K562 (cell line): ENCODE measurements at regions not wholly inside any gene's neighbourhood (a gene's known extent, or its start where the extent isn't known, plus 50 kb on each side); places are given as distances from the start of the nearest gene placed in this dataset.

Experiments
- CBX8 ChIP-seq: fragments of 200-600 bp; sonication (generic); IDR thresholded peaks from 2 replicates; pipeline ENCODE4 v1.6.1; 2012; ENCODE audit warnings: borderline replicate concordance, mixed run types, low read depth, mild to moderate bottlenecking, moderate library complexity, mixed read lengths, low read length, control low read depth, inconsistent platforms; ENCODE audit not compliant: poor library complexity, severe bottlenecking; ENCODE audit errors: extremely low read depth
- CLOCK ChIP-seq: fragments of 250-450 bp; sonication (Bioruptor Pico); IDR thresholded peaks from 2 replicates; pipeline ENCODE4 v1.4.0; 2020; ENCODE audit warnings: mild to moderate bottlenecking, moderate library complexity, borderline replicate concordance
- CREBBP ChIP-seq: IDR thresholded peaks from one replicate; pipeline ENCODE4 v1.6.1; 2012; ENCODE audit warnings: low read depth, mild to moderate bottlenecking, control low read depth, inconsistent platforms, low read length
- DPF2 ChIP-seq: fragments of 450-650 bp; IDR thresholded peaks from 2 replicates; pipeline ENCODE4 v1.6.1; 2016
- ETV5 ChIP-seq: sonication (generic); formaldehyde crosslinking; IDR thresholded peaks from 2 replicates; pipeline ENCODE4 v1.4.0; 2020; ENCODE audit warnings: low read depth, mild to moderate bottlenecking, missing genetic modification reagents
- HNRNPLL ChIP-seq: fragments of 200-400 bp; formaldehyde crosslinking; IDR thresholded peaks from 2 replicates; pipeline ENCODE4 v1.6.1; 2017; ENCODE audit warnings: low read length, low read depth, mild to moderate bottlenecking; ENCODE audit not compliant: poor library complexity, severe bottlenecking
- HSF4 ChIP-seq: fragments of 250-450 bp; sonication (Bioruptor Pico); IDR thresholded peaks from 2 replicates; pipeline ENCODE4 v2.1.2; 2022; ENCODE audit warnings: mild to moderate bottlenecking, moderate library complexity, borderline replicate concordance
- KAT8 ChIP-seq: fragments of 450-650 bp; IDR thresholded peaks from 2 replicates; pipeline ENCODE4 v1.6.1; 2016; ENCODE audit warnings: low read depth, mild to moderate bottlenecking
- MED1 ChIP-seq: sonication (generic); formaldehyde crosslinking; IDR thresholded peaks from 2 replicates; pipeline ENCODE4 v1.8.1; 2023; ENCODE audit warnings: missing genetic modification reagents, borderline replicate concordance
- MNT ChIP-seq, 2 experiments: fragments of 450-650 bp; conservative IDR thresholded peaks; 2 replicates each; pipeline ENCODE4 v1.6.1; 2017; ENCODE audit warnings: mild to moderate bottlenecking in 2 of 2, moderate library complexity in 2 of 2
- NBN ChIP-seq: fragments of 450-650 bp; IDR thresholded peaks from 2 replicates; pipeline ENCODE4 v1.6.1; 2016; ENCODE audit warnings: low read depth, mild to moderate bottlenecking
- SNRNP70 ChIP-seq: fragments of 200-400 bp; formaldehyde crosslinking; optimal IDR thresholded peaks from 2 replicates; pipeline ENCODE3; 2017; ENCODE audit warnings: low read depth, low read length
- TARDBP ChIP-seq: fragments of 450-650 bp; IDR thresholded peaks from 2 replicates; pipeline ENCODE4 v1.6.1; 2016
- TCF7 ChIP-seq: sonication (generic); IDR thresholded peaks from 2 replicates; pipeline ENCODE4 v1.6.1; 2016; ENCODE audit warnings: antibody characterized with exemption, borderline replicate concordance
- ZBTB5 ChIP-seq: fragments of 450-650 bp; IDR thresholded peaks from 2 replicates; pipeline ENCODE4 v1.6.1; 2017; ENCODE audit warnings: antibody characterized with exemption
- ZC3H8 ChIP-seq: fragments of 450-650 bp; IDR thresholded peaks from 2 replicates; pipeline ENCODE4 v1.6.1; 2017
- ZHX1 ChIP-seq: fragments of 150-350 bp; conservative IDR thresholded peaks from 2 replicates; pipeline ENCODE4 v1.6.1; 2014; ENCODE audit warnings: low read length
- ZNF146 ChIP-seq: IDR thresholded peaks from one replicate; pipeline ENCODE4 v1.6.1; 2018; ENCODE audit warnings: missing compliant biosample characterization; ENCODE audit not compliant: unreplicated experiment
- ZNF280B ChIP-seq: fragments of 250-450 bp; sonication (Bioruptor Pico); IDR thresholded peaks from 2 replicates; pipeline ENCODE4 v1.5.1; 2021; ENCODE audit warnings: mild to moderate bottlenecking
- ZNF717 ChIP-seq: fragments of 250-450 bp; sonication (Bioruptor Pico); IDR thresholded peaks from 2 replicates; pipeline ENCODE4 v1.5.0; 2021

GRCh38 chr18:57921708-57922107 lies 118.6 kb upstream of the ATP8B1 start (continued):
- TF ChIP-seq DPF2 (peak; percentile 78), ZNF146 (CRISPR knock-in tag) (no peak), ZNF280B (CRISPR knock-in tag) (no peak), CBX8 (no peak), TCF7 (no peak), ZNF717 (CRISPR knock-in tag) (no peak), ZC3H8 (no peak), ZBTB5 (no peak), TARDBP (no peak), SNRNP70 (no peak), HNRNPLL (no peak), HSF4 (no peak), MED1 (CRISPR knock-in tag) (no peak), KAT8 (no peak), MNT (conservative IDR thresholded peaks at IDR 0.05) (no peak), ETV5 (CRISPR knock-in tag) (no peak), NBN (0 out of 2 replicates have a peak, but pooled peaks have one; percentile 50), CLOCK (no peak), CREBBP (no peak), ZHX1 (no peak)
